OCI-LY3 (cell line): ENCODE measurements at regions not wholly inside any gene's neighbourhood (a gene's known extent, or its start where the extent isn't known, plus 50 kb on each side); places are given as distances from the start of the nearest gene placed in this dataset.
"Not testable (repeated sequence)": the region's sequence is repeated elsewhere in the genome, so short reads cannot be mapped to it uniquely, and the experiment has no call there.

Source experiments
- H2AFZ ChIP-seq: fragments of 200-600, 300-600 bp; shearing (Covaris generic); 2 replicates; pipeline ENCODE4 v1.6.0; 2014; ENCODE audit warnings: antibody characterized with exemption, low read depth, low read length
- H3K27ac ChIP-seq: fragments of 200-600, 300-600 bp; sonication (generic); 2 replicates; pipeline ENCODE4 v1.5.1; 2014; ENCODE audit warnings: mild to moderate bottlenecking, low read length, moderate library complexity, mixed read lengths
- H3K27me3 ChIP-seq: fragments of 200-600, 300-600 bp; sonication (generic); 2 replicates; pipeline ENCODE4 v1.6.1; 2014; ENCODE audit warnings: low read depth, low read length, mixed read lengths
- H3K36me3 ChIP-seq: fragments of 200-600, 300-600 bp; sonication (generic); replicated peaks from 2 replicates; pipeline ENCODE3; 2014; ENCODE audit warnings: low read depth, low read length, mixed read lengths
- H3K4me1 ChIP-seq: fragments of 300-600, 200-600 bp; sonication (generic); 2 replicates; pipeline ENCODE4 v1.6.1; 2014; ENCODE audit warnings: low read length, mixed read lengths
- H3K4me2 ChIP-seq: fragments of 200-600, 300-600 bp; sonication (generic); 2 replicates; pipeline ENCODE4 v1.6.1; 2014; ENCODE audit warnings: low read length, mixed read lengths
- H3K4me3 ChIP-seq: fragments of 300-600, 200-600 bp; sonication (generic); 2 replicates; pipeline ENCODE4 v1.5.1; 2014; ENCODE audit warnings: antibody characterized with exemption, mild to moderate bottlenecking, low read length, moderate library complexity
- H3K79me2 ChIP-seq: fragments of 300-600, 200-600 bp; shearing (Covaris generic); 2 replicates; pipeline ENCODE4 v1.6.1; 2014; ENCODE audit warnings: mild to moderate bottlenecking, low read length, mixed read lengths
- H3K9ac ChIP-seq: fragments of 300-600, 200-600 bp; shearing (Covaris generic); 2 replicates; pipeline ENCODE4 v1.6.0; 2014; ENCODE audit warnings: mild to moderate bottlenecking, low read length, moderate library complexity
- H3K9me3 ChIP-seq: fragments of 200-600, 300-600 bp; shearing (Covaris generic); 2 replicates; pipeline ENCODE4 v1.6.1; 2014; ENCODE audit warnings: low read length, mixed read lengths; ENCODE audit not compliant: insufficient read depth
- H4K20me1 ChIP-seq: fragments of 200-600, 300-600 bp; sonication (generic); 2 replicates; pipeline ENCODE4 v1.6.1; 2016; ENCODE audit warnings: low read length, mixed read lengths; ENCODE audit not compliant: insufficient read depth
- EZH2phosphoT487 ChIP-seq: fragments of 200-600 bp; shearing (Covaris generic); IDR thresholded peaks from 2 replicates; pipeline ENCODE4 v1.6.1; 2018; ENCODE audit warnings: antibody characterized with exemption, mixed run types, low read depth
- TF ChIP-seq, protein P1 (sequence below): fragments of 200-600, 300-600 bp; sonication (generic); IDR thresholded peaks from 2 replicates; pipeline ENCODE4 v1.5.1; 2014; ENCODE audit warnings: antibody characterized with exemption, low read length, low read depth

DNA sequence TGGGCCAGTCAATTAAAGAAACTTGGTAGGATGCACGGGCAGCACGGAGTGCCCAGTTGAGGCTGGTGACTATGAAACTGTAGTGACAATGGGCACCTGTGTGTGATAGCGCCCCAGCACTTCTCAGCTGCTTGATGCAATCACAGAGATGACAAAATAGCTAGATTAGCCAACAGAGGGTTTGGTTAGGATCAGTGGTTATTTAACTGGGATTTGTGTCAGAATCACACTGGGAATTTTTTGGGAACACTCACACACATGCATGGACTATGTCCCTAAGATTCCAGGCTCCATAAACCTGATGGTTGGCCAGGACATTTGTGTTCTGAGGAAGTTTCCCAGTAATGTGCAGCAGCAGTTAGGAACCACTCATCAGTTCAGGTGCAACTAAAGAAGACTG, 51.2 kb upstream of the DAAM1 start:
- H3K27ac ChIP-seq, result no peak overlapping the region
- H4K20me1 ChIP-seq, result no peaks in the 10 kb centered on the region
- no peak for TF ChIP-seq EZH2phosphoT487
- TF ChIP-seq, protein P1, sequence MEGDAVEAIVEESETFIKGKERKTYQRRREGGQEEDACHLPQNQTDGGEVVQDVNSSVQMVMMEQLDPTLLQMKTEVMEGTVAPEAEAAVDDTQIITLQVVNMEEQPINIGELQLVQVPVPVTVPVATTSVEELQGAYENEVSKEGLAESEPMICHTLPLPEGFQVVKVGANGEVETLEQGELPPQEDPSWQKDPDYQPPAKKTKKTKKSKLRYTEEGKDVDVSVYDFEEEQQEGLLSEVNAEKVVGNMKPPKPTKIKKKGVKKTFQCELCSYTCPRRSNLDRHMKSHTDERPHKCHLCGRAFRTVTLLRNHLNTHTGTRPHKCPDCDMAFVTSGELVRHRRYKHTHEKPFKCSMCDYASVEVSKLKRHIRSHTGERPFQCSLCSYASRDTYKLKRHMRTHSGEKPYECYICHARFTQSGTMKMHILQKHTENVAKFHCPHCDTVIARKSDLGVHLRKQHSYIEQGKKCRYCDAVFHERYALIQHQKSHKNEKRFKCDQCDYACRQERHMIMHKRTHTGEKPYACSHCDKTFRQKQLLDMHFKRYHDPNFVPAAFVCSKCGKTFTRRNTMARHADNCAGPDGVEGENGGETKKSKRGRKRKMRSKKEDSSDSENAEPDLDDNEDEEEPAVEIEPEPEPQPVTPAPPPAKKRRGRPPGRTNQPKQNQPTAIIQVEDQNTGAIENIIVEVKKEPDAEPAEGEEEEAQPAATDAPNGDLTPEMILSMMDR, result no peak
- H3K9me3 ChIP-seq, result no peaks in the 10 kb centered on the region
- no peak overlapping the region for H3K9ac ChIP-seq
- H3K4me3 ChIP-seq, result no peak overlapping the region
- H3K4me2 ChIP-seq, result no peak overlapping the region
- no peaks in the 10 kb centered on the region for H3K36me3 ChIP-seq
- no peaks in the 10 kb centered on the region for H3K4me1 ChIP-seq
- H2AFZ ChIP-seq, result no peak overlapping the region
- H3K79me2 ChIP-seq, result no peaks in the 10 kb centered on the region
- no peaks in the 10 kb centered on the region for H3K27me3 ChIP-seq

DNA sequence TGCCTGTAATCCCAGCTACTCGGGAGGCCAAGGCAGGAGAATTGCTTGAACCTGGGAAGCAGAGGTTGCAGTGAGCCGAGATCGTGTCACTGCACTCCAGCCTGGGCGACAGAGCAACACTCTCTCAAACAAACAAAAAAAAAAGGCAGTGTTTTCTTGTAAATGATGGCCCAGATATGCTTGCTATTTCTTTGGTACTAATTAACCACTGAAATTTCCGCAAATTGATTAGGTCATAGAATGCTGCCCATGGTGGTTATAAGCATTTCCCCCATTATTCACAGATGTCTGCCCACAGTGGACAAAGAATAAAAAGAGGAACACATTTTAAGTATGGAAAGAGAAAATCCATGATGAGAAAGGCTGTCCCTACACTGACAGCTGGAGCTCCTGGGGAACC, 49.9 kb upstream of the DAAM1 start:
- H3K4me3 ChIP-seq, H3K9ac ChIP-seq, H2AFZ ChIP-seq, H3K36me3 ChIP-seq, H4K20me1 ChIP-seq, H3K4me1 ChIP-seq, H3K9me3 ChIP-seq, H3K4me2 ChIP-seq, H3K79me2 ChIP-seq, H3K27ac ChIP-seq, H3K27me3 ChIP-seq: not testable (repeated sequence)
